RWPE2 (cell line): ENCODE measurements at regions not wholly inside any gene's neighbourhood (a gene's known extent, or its start where the extent isn't known, plus 50 kb on each side); places are given as distances from the start of the nearest gene placed in this dataset.

Experiments used
- ATAC-seq: fragments of 200-7000 bp; cut with Tn5 transposase; 3 replicates; pipeline ENCODE4 v1.9.1; 2021; ENCODE audit warnings: low read depth
- DNase-seq: peaks from one replicate; pipeline ENCODE4 v3.0.0-alpha.2; 2020; ENCODE audit warnings: low spot score
- H3K27ac ChIP-seq: fragments of 450-650 bp; 2 replicates; pipeline ENCODE4 v1.5.1; 2017; ENCODE audit warnings: mild to moderate bottlenecking; ENCODE audit not compliant: poor library complexity, severe bottlenecking
- H3K27me3 ChIP-seq: fragments of 250-450 bp; sonication (Bioruptor Pico); 2 replicates; pipeline ENCODE4 v1.5.1; 2021; ENCODE audit warnings: mild to moderate bottlenecking, moderate library complexity; ENCODE audit not compliant: insufficient read depth, poor library complexity, severe bottlenecking
- H3K36me3 ChIP-seq: fragments of 250-450 bp; sonication (Bioruptor Pico); 2 replicates; pipeline ENCODE4 v1.5.1; 2020; ENCODE audit warnings: low read depth, mild to moderate bottlenecking, moderate library complexity
- H3K4me1 ChIP-seq: fragments of 250-450 bp; sonication (Bioruptor Pico); 2 replicates; pipeline ENCODE4 v1.5.1; 2021; ENCODE audit warnings: mild to moderate bottlenecking, moderate library complexity; ENCODE audit not compliant: insufficient read depth, poor library complexity, severe bottlenecking
- H3K4me3 ChIP-seq: fragments of 250-450 bp; sonication (Bioruptor Pico); 2 replicates; pipeline ENCODE4 v1.5.1; 2021; ENCODE audit warnings: mild to moderate bottlenecking, moderate library complexity; ENCODE audit not compliant: severe bottlenecking
- H3K9me3 ChIP-seq: fragments of 250-450 bp; sonication (Bioruptor Pico); 2 replicates; pipeline ENCODE4 v1.5.1; 2021; ENCODE audit warnings: mild to moderate bottlenecking, moderate library complexity; ENCODE audit not compliant: severe bottlenecking
- CTCF ChIP-seq: fragments of 450-650 bp; IDR thresholded peaks from one replicate; pipeline ENCODE4 v1.5.1; 2017; ENCODE audit warnings: mild to moderate bottlenecking, moderate library complexity; ENCODE audit not compliant: poor library complexity, severe bottlenecking

- no peaks in the 10 kb centered on the region for H3K9me3 ChIP-seq
- no peak overlapping the region for H3K27ac ChIP-seq
- DNase-seq = no peak
- H3K36me3 ChIP-seq = no peaks in the 10 kb centered on the region
- no peaks in the 10 kb centered on the region for H3K27me3 ChIP-seq
- no peak; the same call in 2 of the 3 replicates for ATAC-seq
- peak; percentile 16 for TF ChIP-seq CTCF
- H3K4me3 ChIP-seq = no peak overlapping the region
- no peaks in the 10 kb centered on the region for H3K4me1 ChIP-seq
These were observed 329.2 kb downstream of the PCNX1 start for GRCh38 chr14:71236487-71236886.

GRCh38 chr14:71237556-71237955 is 330.3 kb downstream of the PCNX1 start:
- no peak for TF ChIP-seq CTCF
- ATAC-seq = no peak

GRCh38 chr14:71238835-71239234 is 331.6 kb downstream of the PCNX1 start:
- Histone ChIP-seq H3K27me3 (no peaks in the 10 kb centered on the region), H3K27ac (no peak overlapping the region), H3K9me3 (no peaks in the 10 kb centered on the region), H3K36me3 (no peaks in the 10 kb centered on the region), H3K4me1 (no peaks in the 10 kb centered on the region), H3K4me3 (no peak overlapping the region)
- ATAC-seq = no peak
- DNase-seq = no peak
- no peak for TF ChIP-seq CTCF

More at GRCh38 chr14:71237556-71237955, 330.3 kb downstream of the PCNX1 start:
- H3K9me3 ChIP-seq = no peaks in the 10 kb centered on the region
- no peaks in the 10 kb centered on the region for H3K27me3 ChIP-seq
- no peaks in the 10 kb centered on the region for H3K4me1 ChIP-seq
- no peak overlapping the region for H3K27ac ChIP-seq
- H3K36me3 ChIP-seq = no peaks in the 10 kb centered on the region
- DNase-seq = no peak
- H3K4me3 ChIP-seq = no peak overlapping the region

GRCh38 chr14:71240171-71240570 is 332.9 kb downstream of the PCNX1 start:
- H3K9me3 ChIP-seq = no peaks in the 10 kb centered on the region
- no peak overlapping the region for H3K27ac ChIP-seq
- ATAC-seq (no peak), DNase-seq (no peak)
- H3K36me3 ChIP-seq = no peaks in the 10 kb centered on the region
- no peaks in the 10 kb centered on the region for H3K4me1 ChIP-seq
- no peak for TF ChIP-seq CTCF
- H3K27me3 ChIP-seq = no peaks in the 10 kb centered on the region
- H3K4me3 ChIP-seq = no peak overlapping the region

GRCh38 chr14:71240866-71241520 is 333.7 kb downstream of the PCNX1 start:
- DNase-seq = no peak

More at GRCh38 chr14:71240866-71241520, 333.7 kb downstream of the PCNX1 start:
- Histone ChIP-seq H3K36me3 (no peaks in the 10 kb centered on the region), H3K27me3 (no peaks in the 10 kb centered on the region), H3K4me3 (no peak overlapping the region), H3K4me1 (no peaks in the 10 kb centered on the region), H3K9me3 (no peaks in the 10 kb centered on the region), H3K27ac (no peak overlapping the region)
- ATAC-seq = no peak
- no peak for TF ChIP-seq CTCF
